ENCODE measurements at regions not wholly inside any gene's neighbourhood (a gene's known extent, or its start where the extent isn't known, plus 50 kb on each side); places are given as distances from the start of the nearest gene placed in this dataset.

DNA sequence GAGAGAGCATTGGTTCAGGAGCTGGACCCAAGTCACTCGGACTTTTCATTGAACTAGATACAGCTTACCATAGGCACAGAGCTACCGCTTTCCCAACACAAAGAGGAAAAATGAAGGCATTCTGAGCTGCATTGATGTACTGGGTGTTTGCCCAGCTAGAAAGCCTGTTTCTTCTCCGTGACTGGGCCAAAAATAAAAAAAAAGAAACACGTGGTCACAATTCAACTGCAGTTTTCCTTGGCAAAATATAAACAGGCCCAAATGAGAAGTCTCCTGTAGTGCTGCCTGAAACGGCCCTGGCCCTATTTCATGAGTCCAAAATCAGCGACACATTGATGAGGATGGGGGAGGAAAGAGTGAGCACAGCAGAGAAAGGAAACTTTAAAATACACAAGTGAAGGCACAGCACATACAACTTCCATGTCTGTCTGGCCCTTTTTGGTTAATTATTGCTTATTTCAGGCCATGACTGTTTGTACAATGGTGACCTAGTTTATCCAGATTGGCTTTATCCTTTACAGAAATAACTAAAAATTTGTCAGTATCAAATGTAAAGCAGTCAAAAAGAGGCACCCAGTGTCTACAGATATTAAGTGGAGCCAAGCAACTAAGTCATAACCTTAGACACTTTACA lies 179.7 kb downstream of the ICOS start:
- TF ChIP-seq, protein P1, sequence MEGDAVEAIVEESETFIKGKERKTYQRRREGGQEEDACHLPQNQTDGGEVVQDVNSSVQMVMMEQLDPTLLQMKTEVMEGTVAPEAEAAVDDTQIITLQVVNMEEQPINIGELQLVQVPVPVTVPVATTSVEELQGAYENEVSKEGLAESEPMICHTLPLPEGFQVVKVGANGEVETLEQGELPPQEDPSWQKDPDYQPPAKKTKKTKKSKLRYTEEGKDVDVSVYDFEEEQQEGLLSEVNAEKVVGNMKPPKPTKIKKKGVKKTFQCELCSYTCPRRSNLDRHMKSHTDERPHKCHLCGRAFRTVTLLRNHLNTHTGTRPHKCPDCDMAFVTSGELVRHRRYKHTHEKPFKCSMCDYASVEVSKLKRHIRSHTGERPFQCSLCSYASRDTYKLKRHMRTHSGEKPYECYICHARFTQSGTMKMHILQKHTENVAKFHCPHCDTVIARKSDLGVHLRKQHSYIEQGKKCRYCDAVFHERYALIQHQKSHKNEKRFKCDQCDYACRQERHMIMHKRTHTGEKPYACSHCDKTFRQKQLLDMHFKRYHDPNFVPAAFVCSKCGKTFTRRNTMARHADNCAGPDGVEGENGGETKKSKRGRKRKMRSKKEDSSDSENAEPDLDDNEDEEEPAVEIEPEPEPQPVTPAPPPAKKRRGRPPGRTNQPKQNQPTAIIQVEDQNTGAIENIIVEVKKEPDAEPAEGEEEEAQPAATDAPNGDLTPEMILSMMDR (IDR thresholded peaks at IDR 0.05): no peak
- TF ChIP-seq POLR2A (IDR thresholded peaks at IDR 0.05): no peak

Measured in uterus (tissue), 2 donors.